Loucy (cell line): ENCODE measurements at regions not wholly inside any gene's neighbourhood (a gene's known extent, or its start where the extent isn't known, plus 50 kb on each side); places are given as distances from the start of the nearest gene placed in this dataset.

Experiments
- H2AFZ ChIP-seq: fragments of 200-600 bp; sonication (generic); 2 replicates; pipeline ENCODE4 v1.6.0; 2016; ENCODE audit warnings: antibody characterized with exemption, mild to moderate bottlenecking, low read length, moderate library complexity
- H3F3A ChIP-seq: fragments of 200-600 bp; 2 replicates; pipeline ENCODE4 v1.6.0; 2016; ENCODE audit warnings: antibody characterized with exemption, low read depth, mild to moderate bottlenecking
- H3K27me3 ChIP-seq: fragments of 200-600 bp; sonication (generic); 2 replicates; pipeline ENCODE4 v1.6.1; 2014; ENCODE audit warnings: low read length, mild to moderate bottlenecking; ENCODE audit not compliant: insufficient read depth, poor library complexity, severe bottlenecking
- H3K36me3 ChIP-seq: fragments of 200-600 bp; sonication (generic); 2 replicates; pipeline ENCODE4 v1.6.1; 2016; ENCODE audit warnings: low read length; ENCODE audit not compliant: insufficient read depth
- H3K4me1 ChIP-seq: fragments of 200-600 bp; sonication (generic); 2 replicates; pipeline ENCODE4 v1.5.1; 2014; ENCODE audit warnings: low read length, mild to moderate bottlenecking; ENCODE audit not compliant: insufficient read depth, poor library complexity, severe bottlenecking
- H3K4me2 ChIP-seq: fragments of 200-600 bp; sonication (generic); 2 replicates; pipeline ENCODE4 v1.6.0; 2014; ENCODE audit warnings: antibody characterized with exemption, low read length, low read depth, mild to moderate bottlenecking; ENCODE audit not compliant: poor library complexity, severe bottlenecking
- H3K4me3 ChIP-seq: fragments of 200-600 bp; sonication (generic); 2 replicates; pipeline ENCODE4 v1.5.1; 2014; ENCODE audit warnings: low read length, mild to moderate bottlenecking, mixed read lengths; ENCODE audit not compliant: poor library complexity, severe bottlenecking
- H3K79me2 ChIP-seq: fragments of 200-600 bp; sonication (generic); 2 replicates; pipeline ENCODE4 v1.6.1; 2014; ENCODE audit warnings: low read length; ENCODE audit not compliant: insufficient read depth
- H3K9ac ChIP-seq: fragments of 200-600 bp; sonication (generic); 2 replicates; pipeline ENCODE4 v1.6.0; 2014; ENCODE audit warnings: mild to moderate bottlenecking, low read depth, low read length, moderate library complexity; ENCODE audit not compliant: poor library complexity, severe bottlenecking
- H3K9me2 ChIP-seq: fragments of 200-600 bp; sonication (generic); replicated peaks from 2 replicates; pipeline ENCODE4 v1.6.1; 2016; ENCODE audit warnings: low read depth, low read length, mixed read lengths
- H3K9me3 ChIP-seq: fragments of 200-600 bp; sonication (generic); 2 replicates; pipeline ENCODE4 v1.6.1; 2014; ENCODE audit warnings: mild to moderate bottlenecking, antibody characterized with exemption, low read length, low read depth; ENCODE audit not compliant: insufficient read depth
- H4K20me1 ChIP-seq: fragments of 200-600 bp; sonication (generic); 2 replicates; pipeline ENCODE4 v1.6.0; 2014; ENCODE audit warnings: antibody characterized with exemption, low read length, mild to moderate bottlenecking; ENCODE audit not compliant: insufficient read depth, poor library complexity, severe bottlenecking
- CTCF ChIP-seq: fragments of 200-600 bp; sonication (generic); conservative IDR thresholded peaks from 2 replicates; pipeline ENCODE4 v1.5.1; 2014; ENCODE audit warnings: mild to moderate bottlenecking, antibody characterized with exemption, low read length
- EZH2phosphoT487 ChIP-seq: fragments of 200-600 bp; IDR thresholded peaks from 2 replicates; pipeline ENCODE4 v1.6.1; 2018; ENCODE audit warnings: antibody characterized with exemption, mild to moderate bottlenecking, moderate library complexity, borderline replicate concordance

- H3K79me2 ChIP-seq: no peaks in the 10 kb centered on the region
- no peaks in the 10 kb centered on the region for H3F3A ChIP-seq
- peaks cover 9% of the 10 kb centered on the region for H3K27me3 ChIP-seq
- no peak overlapping the region for H3K4me3 ChIP-seq
- H2AFZ ChIP-seq: no peak overlapping the region
- H3K4me2 ChIP-seq: no peak overlapping the region
- H4K20me1 ChIP-seq: no peaks in the 10 kb centered on the region
- no peaks in the 10 kb centered on the region for H3K4me1 ChIP-seq
- H3K9me3 ChIP-seq: no peaks in the 10 kb centered on the region
- no peaks in the 10 kb centered on the region for H3K36me3 ChIP-seq
- H3K9ac ChIP-seq: no peak overlapping the region
- no peaks in the 10 kb centered on the region for H3K9me2 ChIP-seq
- no peak for TF ChIP-seq EZH2phosphoT487
- TF ChIP-seq CTCF: no peak
These were observed 157.8 kb upstream of the PLET1 start for GRCh38 chr11:112418438-112418837.

GRCh38 chr11:112421879-112422278, 161.2 kb upstream of the PLET1 start:
- peaks cover 1% of the 10 kb centered on the region for H3K27me3 ChIP-seq
- no peaks in the 10 kb centered on the region for H3K79me2 ChIP-seq
- H4K20me1 ChIP-seq: no peaks in the 10 kb centered on the region
- no peak overlapping the region for H3K4me3 ChIP-seq
- no peaks in the 10 kb centered on the region for H3F3A ChIP-seq
- TF ChIP-seq CTCF (no peak), EZH2phosphoT487 (no peak)
- H2AFZ ChIP-seq: no peak overlapping the region
- no peaks in the 10 kb centered on the region for H3K4me1 ChIP-seq
- H3K4me2 ChIP-seq: no peak overlapping the region
- no peaks in the 10 kb centered on the region for H3K36me3 ChIP-seq
- no peaks in the 10 kb centered on the region for H3K9me3 ChIP-seq
- H3K9me2 ChIP-seq: no peaks in the 10 kb centered on the region
- no peak overlapping the region for H3K9ac ChIP-seq

GRCh38 chr11:112425121-112425520, 164.5 kb upstream of the PLET1 start:
- Histone ChIP-seq H3K9me3 (no peaks in the 10 kb centered on the region; the same call in 1 of the 2 replicates), H3K9ac (no peak overlapping the region), H3K9me2 (no peaks in the 10 kb centered on the region), H3F3A (no peaks in the 10 kb centered on the region), H3K4me2 (no peak overlapping the region), H3K36me3 (no peaks in the 10 kb centered on the region), H3K4me3 (no peak overlapping the region), H3K27me3 (no peaks in the 10 kb centered on the region), H2AFZ (no peak overlapping the region), H3K4me1 (no peaks in the 10 kb centered on the region), H4K20me1 (no peaks in the 10 kb centered on the region), H3K79me2 (no peaks in the 10 kb centered on the region)
- no peak for TF ChIP-seq CTCF
- TF ChIP-seq EZH2phosphoT487: no peak
